ENCODE measurements at regions not wholly inside any gene's neighbourhood (a gene's known extent, or its start where the extent isn't known, plus 50 kb on each side); places are given as distances from the start of the nearest gene placed in this dataset.
"Not testable (repeated sequence)": the region's sequence is repeated elsewhere in the genome, so short reads cannot be mapped to it uniquely, and the experiment has no call there.

- no peak for DNase-seq (ENCODE audit: low read depth in 2 of 2)
Measured at GRCh38 chr6:27135087-27135657, 112.3 kb upstream of the PRSS16 start.

DNA sequence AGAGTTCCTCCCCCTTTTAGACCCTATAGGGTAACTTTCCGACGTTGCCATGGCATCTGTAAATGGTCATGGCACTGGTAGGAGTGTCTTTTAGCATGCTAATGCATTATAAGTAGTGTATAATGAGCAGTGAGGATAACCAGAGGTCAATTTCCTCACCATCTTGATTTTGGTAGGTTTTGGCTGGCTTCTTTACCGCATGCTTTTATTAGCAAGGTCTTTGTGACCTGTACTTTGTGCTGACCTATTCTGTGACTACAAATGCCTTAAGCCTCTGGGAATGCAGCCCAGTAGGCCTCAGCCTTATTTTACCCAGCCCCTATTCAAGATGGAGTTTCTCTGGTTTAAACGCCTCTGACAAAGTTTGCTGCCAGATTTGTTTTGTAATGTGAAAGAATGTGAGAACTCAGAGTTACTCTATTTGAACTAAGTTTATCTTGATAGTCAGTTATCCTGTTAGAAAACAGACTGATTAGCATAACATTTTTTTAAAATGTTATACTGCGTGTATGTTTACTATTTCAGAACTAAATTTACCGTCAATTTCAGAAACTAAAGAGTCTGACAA lies 111.3 kb upstream of the PRSS16 start:
- no peak for DNase-seq (ENCODE audit: low read depth in 2 of 2)

- DNase-seq (ENCODE audit: low read depth in 2 of 2), result no peak
Measured at GRCh38 chr6:27136978-27137814, 110.3 kb upstream of the PRSS16 start.

DNA sequence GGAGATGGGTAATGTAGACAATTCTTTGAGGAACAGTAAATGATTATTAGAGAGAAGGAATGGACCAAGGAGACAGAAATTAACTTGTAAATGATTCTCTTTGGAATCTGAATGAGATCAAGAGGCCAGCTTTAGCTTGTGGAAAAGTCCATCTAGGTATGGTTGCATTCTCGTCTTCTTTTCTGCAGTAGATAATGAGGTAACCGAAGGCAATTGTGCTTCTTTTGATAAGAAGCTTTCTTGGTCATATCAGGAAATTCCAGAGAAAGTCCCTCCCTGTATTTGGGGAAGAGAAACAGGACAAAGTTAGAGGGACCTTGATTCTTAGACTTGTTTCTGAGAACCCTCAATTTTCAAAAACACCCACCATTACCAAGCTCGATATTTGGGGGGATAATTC lies 109.1 kb upstream of the PRSS16 start:
- no peak for DNase-seq (ENCODE audit: low read depth in 2 of 2)

GRCh38 chr6:27138837-27139755 lies 108.4 kb upstream of the PRSS16 start:
- DNase-seq (ENCODE audit: low read depth in 2 of 2), result peak in 1 of 2 experiments; percentile 72

DNA sequence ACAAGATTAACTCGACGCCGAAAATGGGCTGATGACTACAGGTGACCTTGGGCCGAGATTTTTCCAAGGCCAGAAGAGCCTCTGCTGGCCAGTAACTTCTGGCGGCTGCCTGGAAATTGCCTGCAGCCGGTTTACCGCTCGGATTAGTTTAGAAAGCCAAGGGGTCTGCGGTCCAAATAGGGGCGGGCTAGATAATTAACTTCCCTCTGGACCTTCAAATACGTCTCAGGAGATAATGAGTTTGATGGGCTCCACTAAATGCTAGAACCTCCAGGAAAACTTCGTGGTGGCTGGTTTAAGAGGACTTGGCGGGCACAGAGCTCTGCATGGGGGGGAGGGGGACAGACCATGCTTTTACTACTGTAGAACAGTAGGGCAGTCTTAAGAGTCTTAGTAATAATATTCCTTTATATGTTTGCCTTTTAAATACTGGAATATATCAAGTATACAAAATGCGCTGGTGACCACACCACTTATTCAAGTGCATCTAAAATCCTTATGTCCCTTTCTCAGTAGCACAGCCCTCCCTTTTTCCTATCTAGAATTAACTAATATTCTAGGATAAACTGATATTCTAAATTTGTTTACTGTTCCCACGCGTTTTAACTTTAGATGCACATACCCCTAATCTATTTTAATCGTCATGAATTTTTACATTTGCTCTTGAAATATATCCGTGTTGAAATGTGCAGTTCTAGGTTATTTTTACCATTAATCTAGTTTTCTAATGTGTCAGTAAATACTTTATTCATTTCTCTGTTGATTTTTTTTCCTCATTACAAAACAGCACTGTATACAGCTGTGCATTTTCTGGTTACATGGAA lies 107.5 kb upstream of the PRSS16 start:
- no peak for DNase-seq (ENCODE audit: low read depth in 2 of 2)

DNA sequence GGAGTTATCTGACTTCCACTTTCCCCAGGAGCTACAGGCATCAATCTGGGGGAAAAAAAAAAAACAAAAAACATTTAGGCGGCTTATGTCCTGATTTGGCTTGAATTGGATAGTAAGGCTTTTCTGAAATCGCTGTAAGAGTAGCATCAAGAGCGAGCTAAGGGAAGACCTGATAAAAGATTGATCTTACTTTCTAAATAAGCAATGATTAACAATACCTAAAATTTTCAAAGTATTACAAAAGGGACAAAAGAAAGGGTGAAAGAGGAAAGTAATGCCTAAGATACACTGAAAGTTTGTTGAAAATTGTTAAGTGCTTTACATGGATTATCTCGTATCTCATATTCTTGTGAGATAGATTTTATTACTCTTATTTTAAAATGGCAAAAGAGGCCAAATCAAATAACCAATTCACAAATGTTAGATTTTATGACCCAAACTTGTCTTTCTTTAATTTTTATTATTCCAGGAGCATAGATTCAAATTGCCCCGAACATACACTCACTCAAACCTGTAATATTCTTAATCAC lies 106.4 kb upstream of the PRSS16 start:
- DNase-seq (ENCODE audit: low read depth in 2 of 2), result no peak

DNA sequence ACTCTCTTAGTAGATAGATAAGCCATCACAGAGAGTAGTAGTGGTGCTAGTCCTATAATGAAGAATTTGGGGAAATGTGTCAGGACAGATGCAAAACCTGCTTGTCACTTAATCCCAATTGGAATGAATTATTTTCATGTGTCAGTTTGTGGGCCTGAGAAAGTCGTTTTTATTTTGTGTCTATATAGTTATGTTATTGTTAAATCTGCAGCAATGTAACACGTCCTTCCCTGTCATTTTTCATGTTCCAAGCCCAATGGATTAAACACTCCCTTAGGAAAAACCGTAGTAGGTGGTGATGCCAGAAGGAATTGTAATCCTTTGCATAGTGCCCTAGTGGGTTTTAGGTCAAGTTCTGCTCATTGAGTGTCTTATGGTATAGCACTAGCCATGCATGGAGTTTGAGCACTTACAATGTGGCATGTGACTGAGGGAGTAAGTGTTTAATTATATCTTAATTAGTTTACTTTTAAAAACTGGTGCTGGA lies 105.9 kb upstream of the PRSS16 start:
- no peak for DNase-seq (ENCODE audit: low read depth in 2 of 2)

DNA sequence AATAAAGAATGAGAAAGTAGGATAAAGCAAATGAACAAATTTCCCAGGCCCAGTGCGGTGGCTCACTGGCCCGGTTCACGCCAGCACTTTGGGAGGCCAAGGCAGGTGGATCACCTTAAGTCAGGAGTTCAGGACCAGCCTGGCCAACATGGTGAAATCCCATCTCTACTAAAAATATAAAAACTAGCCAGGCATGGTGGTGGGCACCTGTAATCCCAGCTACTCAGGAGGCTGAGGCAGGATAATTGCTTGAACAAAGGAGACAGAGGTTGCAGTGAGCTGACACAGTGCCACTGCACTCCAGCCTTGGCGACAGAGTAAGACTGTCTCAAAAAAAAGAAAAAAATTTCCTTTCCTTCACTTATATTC lies 104.5 kb upstream of the PRSS16 start:
- DNase-seq (ENCODE audit: low read depth in 2 of 2), result not testable (repeated sequence)

GRCh38 chr6:27143474-27144026 lies 104.0 kb upstream of the PRSS16 start:
- no peak for DNase-seq (ENCODE audit: low read depth in 2 of 2)

DNA sequence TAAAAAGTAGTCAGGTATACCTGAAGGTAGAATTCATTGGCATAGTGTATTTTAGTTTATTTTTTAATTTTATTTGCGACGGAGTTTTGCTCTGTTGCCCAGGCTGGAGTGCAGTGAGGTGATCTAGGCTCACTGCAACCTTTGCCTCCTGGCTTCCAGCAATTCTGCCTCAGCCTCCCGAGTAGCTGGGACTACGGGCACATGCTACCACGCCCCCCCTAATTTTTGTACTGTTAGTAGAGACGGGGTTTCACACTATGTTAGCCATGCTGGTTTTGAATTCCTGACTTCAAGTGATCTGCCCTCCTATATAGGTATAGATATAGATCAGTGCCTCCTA lies 102.8 kb upstream of the PRSS16 start:
- no peak for DNase-seq (ENCODE audit: low read depth in 2 of 2)

DNA sequence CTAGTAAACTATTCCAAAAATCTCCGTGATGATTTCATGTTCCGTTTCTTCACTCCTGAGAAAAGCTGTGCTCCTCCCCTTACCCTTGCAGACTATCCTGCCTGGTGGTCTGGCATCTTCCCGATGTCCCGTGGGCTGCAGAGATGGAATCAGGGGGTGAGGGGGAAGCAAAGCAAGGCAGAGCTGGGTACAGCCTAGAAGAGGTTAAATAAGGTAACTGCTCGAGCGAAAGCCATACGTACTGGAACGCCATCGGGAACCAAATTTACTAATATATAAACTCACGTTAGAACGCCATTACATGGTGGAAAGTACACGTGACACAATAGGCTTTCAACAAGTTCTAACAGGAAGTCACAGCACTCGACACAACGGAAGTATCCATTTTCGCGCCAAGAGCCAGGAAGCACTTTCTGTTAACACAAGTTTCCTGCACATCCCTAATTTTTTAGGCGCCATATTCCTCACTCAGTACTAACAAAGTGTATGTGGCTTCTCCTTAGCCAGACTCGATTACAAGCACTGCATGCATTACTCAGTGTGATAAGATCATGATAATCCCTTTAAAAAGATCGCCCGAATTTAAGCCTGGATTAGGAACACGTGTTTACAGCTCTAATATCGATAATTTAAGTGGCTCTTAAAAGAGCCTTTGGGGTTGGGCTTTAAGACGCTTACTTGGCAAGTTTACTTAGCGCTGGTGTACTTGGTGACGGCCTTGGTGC lies 101.6 kb upstream of the PRSS16 start:
- DNase-seq (ENCODE audit: low read depth in 2 of 2), result peak in 1 of 2 experiments; percentile 62

GRCh38 chr6:27146456-27146705 lies 101.1 kb upstream of the PRSS16 start:
- not testable (repeated sequence) for DNase-seq (ENCODE audit: low read depth in 2 of 2)

DNA sequence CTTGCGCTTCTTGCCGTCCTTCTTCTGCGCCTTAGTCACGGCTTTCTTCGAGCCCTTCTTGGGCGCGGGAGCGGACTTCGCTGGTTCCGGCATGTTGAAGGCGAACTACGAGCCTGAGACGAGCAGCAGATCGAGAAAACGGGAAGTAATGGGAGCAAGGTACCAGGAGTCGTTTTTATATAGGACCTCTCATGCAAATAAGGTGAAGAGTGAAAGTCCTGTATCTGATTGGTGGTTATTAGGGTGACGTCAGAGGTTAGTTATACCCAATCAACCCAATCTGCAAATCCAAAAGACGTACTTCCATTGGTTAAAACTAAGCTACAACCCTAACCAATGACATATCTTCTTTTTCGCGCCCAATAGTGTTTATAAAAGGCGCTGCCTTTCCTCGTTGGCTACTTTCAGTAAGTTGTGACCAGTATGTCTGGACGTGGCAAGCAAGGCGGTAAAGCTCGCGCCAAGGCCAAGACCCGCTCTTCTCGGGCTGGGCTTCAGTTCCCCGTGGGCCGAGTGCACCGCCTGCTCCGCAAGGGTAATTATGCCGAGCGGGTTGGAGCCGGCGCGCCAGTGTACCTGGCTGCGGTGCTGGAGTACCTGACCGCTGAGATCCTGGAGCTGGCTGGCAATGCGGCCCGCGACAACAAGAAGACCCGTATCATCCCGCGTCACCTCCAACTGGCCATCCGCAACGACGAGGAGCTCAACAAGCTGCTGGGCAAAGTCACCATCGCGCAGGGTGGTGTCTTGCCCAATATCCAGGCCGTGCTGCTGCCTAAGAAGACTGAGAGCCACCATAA lies 100.6 kb upstream of the PRSS16 start:
- peak; percentile 66 to 73 for DNase-seq (ENCODE audit: low read depth in 2 of 2)

- DNase-seq (ENCODE audit: low read depth in 2 of 2), result no peak
Measured at GRCh38 chr6:27148404-27148795, 99.1 kb upstream of the PRSS16 start.

- DNase-seq (ENCODE audit: low read depth in 2 of 2), result no peak
Measured at GRCh38 chr6:27149150-27149549, 98.4 kb upstream of the PRSS16 start.

DNA sequence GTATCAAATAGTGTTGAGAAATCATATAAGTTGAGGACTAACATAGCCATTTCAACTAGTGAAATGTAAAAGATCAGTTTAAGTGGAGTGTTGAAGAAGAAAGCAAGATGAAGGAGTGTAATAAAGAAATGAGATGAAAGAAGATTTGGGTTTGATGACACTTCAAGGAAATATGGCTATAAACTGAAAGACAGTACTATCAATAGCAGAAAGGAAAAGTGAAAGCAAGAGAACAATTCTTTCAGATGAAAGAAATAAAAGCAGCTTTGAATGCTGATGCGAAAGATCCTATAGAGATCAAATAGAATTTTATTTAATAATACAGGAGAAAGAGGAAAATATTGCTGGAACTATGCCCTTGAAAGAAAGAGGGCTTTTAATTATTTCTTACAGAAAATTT lies 92.8 kb upstream of the PRSS16 start:
- DNase-seq (ENCODE audit: low read depth in 2 of 2), result no peak

DNA sequence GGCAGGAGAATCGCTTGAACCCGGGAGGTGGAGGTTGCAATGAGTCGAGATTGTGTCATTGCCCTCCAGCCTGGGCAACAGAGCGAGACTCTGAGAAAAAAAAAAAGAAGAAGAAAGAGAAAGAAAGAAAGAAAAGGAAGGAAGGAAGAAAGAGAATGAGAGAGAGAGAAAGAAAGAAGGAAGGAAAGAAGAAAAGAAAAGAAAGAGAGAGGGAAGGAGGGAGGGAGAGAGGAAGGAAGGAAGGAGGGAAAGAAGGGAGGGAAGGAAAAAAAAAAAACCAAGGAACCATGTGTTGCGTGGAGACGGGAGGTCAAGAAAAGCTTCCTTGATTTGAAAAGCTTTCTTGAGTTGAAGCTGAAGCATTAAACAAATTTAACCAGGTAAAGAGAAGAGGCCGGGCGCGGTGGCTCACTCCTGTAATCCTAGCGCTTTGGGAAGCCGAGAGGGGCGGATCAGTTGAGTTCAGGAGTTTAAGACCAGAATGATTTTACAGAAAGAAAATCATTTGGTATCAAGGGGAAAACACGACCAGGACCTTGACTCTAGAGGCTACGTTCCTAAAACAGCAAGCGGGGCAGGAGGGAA lies 90.5 kb upstream of the PRSS16 start:
- DNase-seq (ENCODE audit: low read depth in 2 of 2), result no peak

Measured in stimulated activated CD4-positive, alpha-beta T cell treated with anti-CD3 and anti-CD28 coated beads, Interleukin-12 subunit alpha, Interleukin-12 subunit beta, amount 100 ng/mL, for 24 hours (primary cell).